ENCODE measurements at regions not wholly inside any gene's neighbourhood (a gene's known extent, or its start where the extent isn't known, plus 50 kb on each side); places are given as distances from the start of the nearest gene placed in this dataset.
"Not testable (repeated sequence)": the region's sequence is repeated elsewhere in the genome, so short reads cannot be mapped to it uniquely, and the experiment has no call there.

DNA sequence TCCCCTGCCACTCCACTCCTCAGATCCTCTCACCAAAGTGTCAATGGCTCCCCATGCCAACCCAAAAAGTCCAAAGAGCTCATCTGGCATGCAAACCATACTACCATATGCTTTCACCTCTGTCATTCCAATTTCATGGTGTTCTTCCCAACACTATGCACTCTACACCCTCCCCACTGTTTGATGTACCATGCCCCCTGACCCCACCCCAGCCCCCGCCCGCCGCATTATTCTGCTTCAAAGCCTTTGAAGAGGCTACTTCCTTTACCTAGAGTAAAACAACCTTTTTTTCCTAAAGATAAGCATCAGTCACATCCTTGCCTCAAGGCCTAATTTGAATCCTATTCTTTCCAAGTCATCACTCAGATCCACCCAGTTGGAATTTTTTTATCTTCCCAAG, 226.3 kb downstream of the DEPDC1B start (continued):
- no peak for TF ChIP-seq AKNA (CRISPR knock-in tag; IDR thresholded peaks at IDR 0.05; ENCODE audit: borderline replicate concordance)
- no peak for TF ChIP-seq GPN1 (CRISPR knock-in tag; IDR thresholded peaks at IDR 0.05; ENCODE audit: borderline replicate concordance)
- 0 out of 2 replicates have a peak, but pooled peaks have one; percentile 34 for TF ChIP-seq MEIS2 (CRISPR knock-in tag; IDR thresholded peaks at IDR 0.05)
- no peak for TF ChIP-seq KLF6 (CRISPR knock-in tag; IDR thresholded peaks at IDR 0.05)
- no peak for TF ChIP-seq SETDB1 (CRISPR knock-in tag; IDR thresholded peaks at IDR 0.05; ENCODE audit: borderline replicate concordance)
- TF ChIP-seq JUND (CRISPR knock-in tag; IDR thresholded peaks at IDR 0.05) = no peak
- no peak for TF ChIP-seq ZNF816 (CRISPR knock-in tag; IDR thresholded peaks at IDR 0.05; ENCODE audit: borderline replicate concordance)
- 0 out of 2 replicates have a peak, but pooled peaks have one; percentile 12 for TF ChIP-seq ZKSCAN8 (CRISPR knock-in tag; IDR thresholded peaks at IDR 0.05; ENCODE audit: borderline replicate concordance)

GRCh38 chr5:60473027-60473426, 226.9 kb downstream of the DEPDC1B start:
- ATAC-seq; H3K79me2 ChIP-seq (ENCODE audit: insufficient read depth, low read length); H3K9me3 ChIP-seq (ENCODE audit: low read length); H3K4me3 ChIP-seq (replicated peaks in 1 of 3; ENCODE audit: insufficient read depth in 1 of 3, low read depth in 2 of 3, low read length in 3 of 3); DNase-seq (ENCODE audit: low spot score); H2AFZ ChIP-seq (ENCODE audit: low read length); H3K27me3 ChIP-seq (ENCODE audit: control insufficient read depth in 1 of 2, insufficient read depth in 2 of 2, low read length in 2 of 2); BruUV-seq (replicated peaks); H4K20me1 ChIP-seq (ENCODE audit: insufficient read depth, low read length); H3K4me2 ChIP-seq (ENCODE audit: low read depth, low read length); CTCF ChIA-PET (ENCODE audit: low intra/inter-chr PET ratio, low total read pairs); intact Hi-C loops (cut with micrococcal nuclease; ENCODE audit: unreplicated experiment); in situ Hi-C loops (cut with HindIII; ENCODE audit: extremely low pct_ligation_motif_present, low pct_unique_long_range_greater_than_20kb); H3K9ac ChIP-seq (ENCODE audit: insufficient read depth, low read depth, low read length); H3K36me3 ChIP-seq (replicated peaks in 1 of 2; ENCODE audit: control insufficient read depth in 1 of 2, insufficient read depth in 2 of 2, low read length in 2 of 2); FAIRE-seq: not testable (repeated sequence)
- H3K4me1 ChIP-seq (ENCODE audit: insufficient read depth, low read length) = peaks cover 43% of the 10 kb centered on the region
- TF ChIP-seq ZNF512 (CRISPR knock-in tag; IDR thresholded peaks at IDR 0.05) = peak; percentile 97
- POLR2A ChIA-PET = interaction anchor here (1.5 to 3.0 kb wide), 5 partner anchors 9 to 26 kb away, joined by 7 to 17 read pairs (median 9); no protein-coding TSS in a partner anchor
- H3K27ac ChIP-seq (ENCODE audit: extremely low read length, insufficient read depth, low read length) = peak overlapping the region; percentile 51
